ENCODE measurements at regions not wholly inside any gene's neighbourhood (a gene's known extent, or its start where the extent isn't known, plus 50 kb on each side); places are given as distances from the start of the nearest gene placed in this dataset.

DNA sequence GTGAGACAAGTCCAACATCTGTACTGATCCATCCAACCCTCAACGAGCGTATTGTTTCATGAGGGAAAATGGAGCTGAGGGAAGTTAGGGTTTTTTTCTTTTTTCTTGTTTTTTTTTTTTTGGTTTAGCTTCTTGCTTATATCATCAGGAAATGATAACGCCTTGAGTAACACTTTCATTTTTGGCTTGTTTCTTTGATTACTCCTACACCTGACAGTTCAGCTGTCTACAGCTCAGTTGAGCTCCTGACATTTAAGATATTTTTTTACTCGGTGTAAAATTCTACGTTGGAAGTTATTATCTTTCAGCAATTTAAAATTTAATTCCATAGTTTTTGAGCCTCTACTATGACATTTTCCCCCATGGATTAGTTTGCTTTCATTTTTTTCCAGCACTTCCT, 691.0 kb upstream of the HTR2C start:
- TF ChIP-seq POLR2A (IDR thresholded peaks at IDR 0.05) (no peak), CTCF (IDR thresholded peaks at IDR 0.05 in 8 of 11, conservative IDR thresholded peaks at IDR 0.05 in 3 of 11) (no peak), POLR2AphosphoS5 (IDR thresholded peaks at IDR 0.05) (no peak)
